OCI-LY7 (cell line): ENCODE measurements at regions not wholly inside any gene's neighbourhood (a gene's known extent, or its start where the extent isn't known, plus 50 kb on each side); places are given as distances from the start of the nearest gene placed in this dataset.

Experiments
- BruUV-seq: library from RNA; stranded (reverse); fragments of 400-500 nt; replicated peaks from 2 replicates; lab custom pipeline; 2021; lab: Mats Ljungman, UMichigan
- CTCF ChIA-PET: fragments of 300-600 bp; sonication (Branson Sonifier 250); formaldehyde crosslinking; loops from one replicate; lab custom pipeline; 2022; ENCODE audit warnings: antibody characterized with exemption; ENCODE audit not compliant: unreplicated experiment; lab: Charles Lee
- POLR2A ChIA-PET: fragments of 300-600 bp; sonication (Branson Sonifier 250); formaldehyde crosslinking; loops from one replicate; lab custom pipeline; 2022; ENCODE audit warnings: antibody characterized with exemption; lab: Charles Lee
- DNase-seq: peaks from one replicate; pipeline ENCODE4 v3.0.0-alpha.2; 2015; ENCODE audit warnings: low spot score
- H2AFZ ChIP-seq: fragments of 200-600 bp; sonication (generic), shearing (Covaris generic); 2 replicates; pipeline ENCODE4 v1.6.1; 2014; ENCODE audit warnings: mild to moderate bottlenecking, antibody characterized with exemption, low read length, moderate library complexity
- H3K27ac ChIP-seq: fragments of 200-600 bp; sonication (generic); 2 replicates; pipeline ENCODE4 v1.5.1; 2014; ENCODE audit warnings: mixed run types, low read depth, mild to moderate bottlenecking, moderate library complexity, low read length, inconsistent platforms; ENCODE audit not compliant: poor library complexity, severe bottlenecking
- H3K36me3 ChIP-seq: fragments of 200-600 bp; sonication (generic); 2 replicates; pipeline ENCODE4 v1.6.1; 2014; ENCODE audit warnings: mild to moderate bottlenecking, antibody characterized with exemption, low read length, moderate library complexity, mixed read lengths; ENCODE audit not compliant: insufficient read depth
- H3K4me1 ChIP-seq: fragments of 200-600 bp; sonication (generic); 2 replicates; pipeline ENCODE4 v1.5.1; 2014; ENCODE audit warnings: mild to moderate bottlenecking, low read length; ENCODE audit not compliant: insufficient read depth, poor library complexity, severe bottlenecking
- H3K4me2 ChIP-seq: fragments of 200-600 bp; sonication (generic); 2 replicates; pipeline ENCODE4 v1.6.1; 2014; ENCODE audit warnings: mild to moderate bottlenecking, low read length
- H3K4me3 ChIP-seq: fragments of 200-600 bp; sonication (generic); 2 replicates; pipeline ENCODE4 v1.5.1; 2014; ENCODE audit warnings: mild to moderate bottlenecking, low read depth, low read length; ENCODE audit not compliant: poor library complexity, severe bottlenecking
- H3K79me2 ChIP-seq: fragments of 200-600 bp; sonication (generic); 2 replicates; pipeline ENCODE4 v1.6.1; 2016; ENCODE audit warnings: low read depth, mild to moderate bottlenecking, low read length, moderate library complexity, mixed read lengths; ENCODE audit not compliant: insufficient read depth
- H3K9me2 ChIP-seq: fragments of 200-600 bp; sonication (generic); 2 replicates; pipeline ENCODE4 v1.6.1; 2016; ENCODE audit warnings: mild to moderate bottlenecking, low read length, mixed read lengths; ENCODE audit not compliant: insufficient read depth
- H3K9me3 ChIP-seq: fragments of 200-600 bp; sonication (generic); 2 replicates; pipeline ENCODE4 v1.6.1; 2014; ENCODE audit warnings: mild to moderate bottlenecking, mixed run types, low read length, mixed read lengths
- H4K20me1 ChIP-seq: fragments of 200-600 bp; sonication (generic); 2 replicates; pipeline ENCODE4 v1.6.1; 2014; ENCODE audit warnings: mild to moderate bottlenecking, antibody characterized with exemption, low read length, moderate library complexity, mixed read lengths; ENCODE audit not compliant: insufficient read depth
- EZH2phosphoT487 ChIP-seq: fragments of 200-600 bp; sonication (generic); IDR thresholded peaks from 2 replicates; pipeline ENCODE4 v1.6.1; 2018; ENCODE audit warnings: low read depth, borderline replicate concordance, mild to moderate bottlenecking, mixed run types, antibody characterized with exemption, low read length, moderate library complexity, mixed read lengths
- intact Hi-C: fragments of 100-400 bp; cut with micrococcal nuclease; formaldehyde crosslinking; loops from one replicate; pipeline ENCODE4 v1.10.0; 2022; ENCODE audit not compliant: unreplicated experiment
- TF ChIP-seq, protein P1 (sequence below): fragments of 200-600 bp; sonication (generic); conservative IDR thresholded peaks from 2 replicates; pipeline ENCODE4 v1.5.1; 2014; ENCODE audit warnings: mild to moderate bottlenecking, antibody characterized with exemption, low read length, moderate library complexity, mixed read lengths

DNA sequence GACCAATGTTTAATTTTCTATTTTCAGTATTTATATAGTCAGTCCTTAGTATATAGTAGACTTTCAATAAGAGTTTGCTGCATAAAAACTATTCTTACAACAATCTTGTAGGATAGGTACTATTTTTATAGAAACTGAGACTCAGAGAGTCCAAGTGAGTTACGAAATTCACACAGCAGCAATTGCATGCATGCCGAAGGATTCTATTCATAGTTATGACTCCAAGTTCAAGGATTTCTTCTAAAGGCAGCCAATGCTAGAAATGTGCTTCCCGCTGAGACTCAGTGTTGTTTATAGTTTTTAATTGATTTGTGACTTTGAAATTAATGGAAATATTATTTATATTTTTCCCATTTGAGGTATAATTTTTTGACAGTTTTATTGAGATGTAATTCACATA lies 62.7 kb upstream of the CSNK1A1L start:
- POLR2A ChIA-PET = no interaction called here
- H3K4me3 ChIP-seq = no peak overlapping the region
- intact Hi-C loops = no loop called here
- H2AFZ ChIP-seq = no peak overlapping the region
- no peaks in the 10 kb centered on the region for H3K36me3 ChIP-seq
- BruUV-seq = no TSS peak
- no peaks in the 10 kb centered on the region for H3K9me2 ChIP-seq
- H3K4me2 ChIP-seq = no peak overlapping the region
- no peak for TF ChIP-seq EZH2phosphoT487
- TF ChIP-seq, protein P1, sequence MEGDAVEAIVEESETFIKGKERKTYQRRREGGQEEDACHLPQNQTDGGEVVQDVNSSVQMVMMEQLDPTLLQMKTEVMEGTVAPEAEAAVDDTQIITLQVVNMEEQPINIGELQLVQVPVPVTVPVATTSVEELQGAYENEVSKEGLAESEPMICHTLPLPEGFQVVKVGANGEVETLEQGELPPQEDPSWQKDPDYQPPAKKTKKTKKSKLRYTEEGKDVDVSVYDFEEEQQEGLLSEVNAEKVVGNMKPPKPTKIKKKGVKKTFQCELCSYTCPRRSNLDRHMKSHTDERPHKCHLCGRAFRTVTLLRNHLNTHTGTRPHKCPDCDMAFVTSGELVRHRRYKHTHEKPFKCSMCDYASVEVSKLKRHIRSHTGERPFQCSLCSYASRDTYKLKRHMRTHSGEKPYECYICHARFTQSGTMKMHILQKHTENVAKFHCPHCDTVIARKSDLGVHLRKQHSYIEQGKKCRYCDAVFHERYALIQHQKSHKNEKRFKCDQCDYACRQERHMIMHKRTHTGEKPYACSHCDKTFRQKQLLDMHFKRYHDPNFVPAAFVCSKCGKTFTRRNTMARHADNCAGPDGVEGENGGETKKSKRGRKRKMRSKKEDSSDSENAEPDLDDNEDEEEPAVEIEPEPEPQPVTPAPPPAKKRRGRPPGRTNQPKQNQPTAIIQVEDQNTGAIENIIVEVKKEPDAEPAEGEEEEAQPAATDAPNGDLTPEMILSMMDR = no peak
- DNase-seq = no peak
- H3K9me3 ChIP-seq = no peaks in the 10 kb centered on the region
- H3K4me1 ChIP-seq = no peaks in the 10 kb centered on the region
- H3K27ac ChIP-seq = no peak overlapping the region
- CTCF ChIA-PET = no interaction called here
- no peaks in the 10 kb centered on the region for H4K20me1 ChIP-seq
- H3K79me2 ChIP-seq = no peaks in the 10 kb centered on the region

DNA sequence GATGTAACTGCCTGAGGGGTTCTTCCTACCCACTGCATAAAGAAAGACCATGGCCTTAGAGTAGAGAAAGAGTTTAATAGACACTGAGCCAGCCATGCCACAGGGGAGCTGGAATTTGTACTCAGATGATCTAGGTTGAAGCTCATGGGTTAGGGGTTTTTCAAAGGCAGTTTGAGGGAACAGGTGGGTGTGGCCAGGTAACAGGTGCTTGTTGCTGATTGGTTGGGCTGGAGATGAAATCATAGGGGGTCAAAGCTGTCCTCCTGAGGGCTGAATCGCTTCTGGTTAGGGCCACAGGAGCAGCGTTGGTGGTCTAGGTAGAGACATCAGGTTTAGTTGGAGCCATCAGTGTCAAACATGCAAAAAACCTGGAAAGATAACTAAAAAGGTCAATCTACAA lies 59.2 kb upstream of the CSNK1A1L start:
- Histone ChIP-seq H3K9me3 (no peaks in the 10 kb centered on the region), H3K4me3 (no peak overlapping the region), H3K4me1 (no peaks in the 10 kb centered on the region), H3K36me3 (no peaks in the 10 kb centered on the region), H3K79me2 (no peaks in the 10 kb centered on the region), H4K20me1 (no peaks in the 10 kb centered on the region), H3K4me2 (no peak overlapping the region), H2AFZ (no peak overlapping the region), H3K9me2 (no peaks in the 10 kb centered on the region), H3K27ac (no peak overlapping the region)
- DNase-seq = no peak
- no TSS peak for BruUV-seq
- TF ChIP-seq EZH2phosphoT487 = no peak
- ChIA-PET CTCF (no interaction called here), POLR2A (no interaction called here)
- intact Hi-C loops = no loop called here

DNA sequence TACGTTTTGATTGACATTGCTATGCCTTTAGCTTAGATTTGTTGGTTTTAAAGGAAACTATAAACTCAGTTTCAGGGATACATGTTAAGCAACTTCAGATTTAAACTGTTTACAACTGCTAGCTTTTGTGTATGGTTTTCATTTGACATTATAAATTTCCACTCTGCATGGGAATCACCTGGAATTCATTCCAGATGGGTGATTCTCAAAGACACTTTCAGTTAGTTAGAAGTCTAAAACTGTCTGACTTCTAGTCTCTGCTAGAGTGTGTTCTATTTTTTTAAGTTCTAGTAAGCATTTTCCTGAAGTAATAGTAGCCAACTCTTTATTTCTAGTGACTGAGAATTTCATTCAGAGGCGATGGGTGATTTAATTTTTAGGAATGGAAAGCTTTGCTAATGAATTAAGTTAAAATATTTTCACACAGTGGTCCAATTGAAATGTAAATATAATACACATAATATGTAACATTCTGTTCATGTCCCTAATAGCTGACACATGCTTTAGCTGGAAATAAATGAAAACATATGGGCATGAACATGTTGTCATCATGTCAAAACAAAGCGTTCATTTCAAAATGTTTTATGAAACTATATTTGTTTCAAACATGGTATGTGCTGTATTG lies 58.3 kb upstream of the CSNK1A1L start:
- ChIA-PET POLR2A (interaction anchor here (0.7 to 0.9 kb wide), 2 partner anchors 10 to 94 kb away, joined by 3 to 4 read pairs; no protein-coding TSS in a partner anchor), CTCF (no interaction called here)
- no peak for TF ChIP-seq EZH2phosphoT487
- TF ChIP-seq, protein P1 = no peak
- no peaks in the 10 kb centered on the region for H3K9me3 ChIP-seq
- no peaks in the 10 kb centered on the region for H3K79me2 ChIP-seq
- intact Hi-C loops = no loop called here
- no peak overlapping the region for H3K27ac ChIP-seq
- no peak overlapping the region for H3K4me2 ChIP-seq
- H3K36me3 ChIP-seq = no peaks in the 10 kb centered on the region
- no peaks in the 10 kb centered on the region for H4K20me1 ChIP-seq
- H3K9me2 ChIP-seq = no peaks in the 10 kb centered on the region
- no TSS peak for BruUV-seq
- no peaks in the 10 kb centered on the region for H3K4me1 ChIP-seq
- H2AFZ ChIP-seq = no peak overlapping the region
- no peak overlapping the region for H3K4me3 ChIP-seq
- no peak for DNase-seq
